ENCODE measurements at regions not wholly inside any gene's neighbourhood (a gene's known extent, or its start where the extent isn't known, plus 50 kb on each side); places are given as distances from the start of the nearest gene placed in this dataset.

GRCh38 chr6:23441808-23442461 is 684.1 kb upstream of the NRSN1 start:
- Mint-ChIP-seq H3K4me1 (ENCODE audit: low read depth) (no peaks in the 10 kb centered on the region), H3K9me3 (ENCODE audit: insufficient read depth) (no peaks in the 10 kb centered on the region), H3K27me3 (ENCODE audit: low read depth) (no peaks in the 10 kb centered on the region), H3K27ac (no peak overlapping the region), H3K36me3 (ENCODE audit: low read depth) (no peaks in the 10 kb centered on the region), H3K4me3 (no peak overlapping the region)
- ATAC-seq (no peak), DNase-seq (no peak)
- POLR2A ChIA-PET, result no interaction called here
- CTCF ChIA-PET, result no interaction called here

GRCh38 chr6:23445157-23445710 is 680.8 kb upstream of the NRSN1 start:
- CTCF ChIA-PET, result no interaction called here
- DNase-seq, result no peak
- ATAC-seq, result no peak
- POLR2A ChIA-PET, result no interaction called here
- Mint-ChIP-seq H3K4me3 (no peak overlapping the region), H3K36me3 (ENCODE audit: low read depth) (no peaks in the 10 kb centered on the region), H3K4me1 (ENCODE audit: low read depth) (no peaks in the 10 kb centered on the region), H3K27ac (no peak overlapping the region), H3K27me3 (ENCODE audit: low read depth) (no peaks in the 10 kb centered on the region), H3K9me3 (ENCODE audit: insufficient read depth) (no peaks in the 10 kb centered on the region)

- Mint-ChIP-seq H3K9me3 (ENCODE audit: insufficient read depth) (no peaks in the 10 kb centered on the region), H3K4me3 (no peak overlapping the region), H3K27ac (no peak overlapping the region), H3K36me3 (ENCODE audit: low read depth) (no peaks in the 10 kb centered on the region), H3K27me3 (ENCODE audit: low read depth) (no peaks in the 10 kb centered on the region), H3K4me1 (ENCODE audit: low read depth) (no peaks in the 10 kb centered on the region)
- ATAC-seq, result no peak
- ChIA-PET CTCF (no interaction called here), POLR2A (no interaction called here)
- DNase-seq, result no peak
These were observed 679.5 kb upstream of the NRSN1 start for GRCh38 chr6:23446469-23446967.

GRCh38 chr6:23447731-23448130 is 678.3 kb upstream of the NRSN1 start:
- H3K9me3 Mint-ChIP-seq (ENCODE audit: insufficient read depth), result no peaks in the 10 kb centered on the region
- H3K36me3 Mint-ChIP-seq (ENCODE audit: low read depth), result no peaks in the 10 kb centered on the region
- no peaks in the 10 kb centered on the region for H3K27me3 Mint-ChIP-seq (ENCODE audit: low read depth)
- CTCF ChIA-PET, result no interaction called here
- no peak overlapping the region for H3K4me3 Mint-ChIP-seq
- no peak for DNase-seq
- no peaks in the 10 kb centered on the region for H3K4me1 Mint-ChIP-seq (ENCODE audit: low read depth)
- H3K27ac Mint-ChIP-seq, result no peak overlapping the region
- no peak for ATAC-seq
- POLR2A ChIA-PET, result no interaction called here

- Mint-ChIP-seq H3K4me1 (ENCODE audit: low read depth) (no peaks in the 10 kb centered on the region), H3K36me3 (ENCODE audit: low read depth) (no peaks in the 10 kb centered on the region), H3K27me3 (ENCODE audit: low read depth) (no peaks in the 10 kb centered on the region), H3K4me3 (no peak overlapping the region), H3K27ac (no peak overlapping the region), H3K9me3 (ENCODE audit: insufficient read depth) (no peaks in the 10 kb centered on the region)
- CTCF ChIA-PET, result no interaction called here
- no peak for DNase-seq
- POLR2A ChIA-PET, result no interaction called here
- no peak for ATAC-seq
These were observed 677.7 kb upstream of the NRSN1 start for GRCh38 chr6:23448281-23448680.

GRCh38 chr6:23454080-23454976 is 671.7 kb upstream of the NRSN1 start:
- ATAC-seq (no peak), DNase-seq (no peak)
- ChIA-PET CTCF (no interaction called here), POLR2A (no interaction called here)
- H3K27ac Mint-ChIP-seq, result no peak overlapping the region
- no peaks in the 10 kb centered on the region for H3K4me1 Mint-ChIP-seq (ENCODE audit: low read depth)
- no peaks in the 10 kb centered on the region for H3K9me3 Mint-ChIP-seq (ENCODE audit: insufficient read depth)
- no peaks in the 10 kb centered on the region for H3K27me3 Mint-ChIP-seq (ENCODE audit: low read depth)
- no peak overlapping the region for H3K4me3 Mint-ChIP-seq
- no peaks in the 10 kb centered on the region for H3K36me3 Mint-ChIP-seq (ENCODE audit: low read depth)

DNA sequence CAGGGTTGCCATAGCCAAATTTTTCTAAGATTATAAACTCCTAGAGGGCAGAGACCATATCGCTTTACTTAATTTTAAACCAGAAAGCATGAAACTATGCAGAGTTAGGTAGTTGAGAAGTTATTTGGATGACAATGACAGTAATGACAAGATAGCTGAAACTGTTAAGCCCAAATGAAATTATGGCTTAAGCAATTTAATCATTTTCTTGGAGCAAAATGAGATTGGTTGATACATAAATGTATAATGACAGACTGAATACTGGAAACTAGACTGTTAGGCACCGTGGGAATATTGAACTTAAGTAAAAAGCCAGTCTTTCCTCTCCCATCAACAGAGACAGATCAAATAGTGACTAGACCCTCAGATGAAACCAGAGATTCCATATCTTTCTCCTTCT is 670.3 kb upstream of the NRSN1 start:
- Mint-ChIP-seq H3K27ac (no peak overlapping the region), H3K27me3 (ENCODE audit: low read depth) (no peaks in the 10 kb centered on the region), H3K4me1 (ENCODE audit: low read depth) (no peaks in the 10 kb centered on the region), H3K36me3 (ENCODE audit: low read depth) (no peaks in the 10 kb centered on the region), H3K4me3 (no peak overlapping the region), H3K9me3 (ENCODE audit: insufficient read depth) (no peaks in the 10 kb centered on the region)
- ATAC-seq (no peak), DNase-seq (no peak)
- ChIA-PET POLR2A (no interaction called here), CTCF (no interaction called here)

- ChIA-PET CTCF (no interaction called here), POLR2A (no interaction called here)
- ATAC-seq (no peak), DNase-seq (no peak)
- Mint-ChIP-seq H3K4me1 (ENCODE audit: low read depth) (no peaks in the 10 kb centered on the region), H3K36me3 (ENCODE audit: low read depth) (no peaks in the 10 kb centered on the region), H3K27ac (no peak overlapping the region), H3K4me3 (no peak overlapping the region), H3K9me3 (ENCODE audit: insufficient read depth) (no peaks in the 10 kb centered on the region), H3K27me3 (ENCODE audit: low read depth) (no peaks in the 10 kb centered on the region)
These were observed 669.6 kb upstream of the NRSN1 start for GRCh38 chr6:23456396-23456795.

DNA sequence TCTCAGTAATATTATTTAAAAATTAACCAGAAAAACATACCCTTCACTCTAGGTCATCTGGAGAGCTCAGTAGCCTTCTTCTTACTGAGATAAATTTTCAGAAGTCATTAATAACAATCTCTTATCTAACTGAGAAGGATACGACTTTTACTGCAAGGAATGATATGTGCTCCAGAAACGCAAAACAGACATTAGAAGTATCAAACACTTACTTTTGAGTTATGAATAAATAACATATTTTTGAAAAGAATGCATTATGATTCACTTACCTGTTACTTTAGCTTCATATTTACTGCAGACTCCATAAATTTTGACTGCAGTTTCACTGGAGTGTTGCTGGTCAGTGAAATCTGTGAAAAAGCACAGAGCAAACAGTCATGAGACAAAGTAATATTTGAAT is 668.7 kb upstream of the NRSN1 start:
- H3K27ac Mint-ChIP-seq, result no peak overlapping the region
- DNase-seq (no peak), ATAC-seq (no peak)
- ChIA-PET CTCF (no interaction called here), POLR2A (no interaction called here)
- no peaks in the 10 kb centered on the region for H3K4me1 Mint-ChIP-seq (ENCODE audit: low read depth)
- no peaks in the 10 kb centered on the region for H3K9me3 Mint-ChIP-seq (ENCODE audit: insufficient read depth)
- no peaks in the 10 kb centered on the region for H3K36me3 Mint-ChIP-seq (ENCODE audit: low read depth)
- H3K4me3 Mint-ChIP-seq, result no peak overlapping the region
- no peaks in the 10 kb centered on the region for H3K27me3 Mint-ChIP-seq (ENCODE audit: low read depth)

DNA sequence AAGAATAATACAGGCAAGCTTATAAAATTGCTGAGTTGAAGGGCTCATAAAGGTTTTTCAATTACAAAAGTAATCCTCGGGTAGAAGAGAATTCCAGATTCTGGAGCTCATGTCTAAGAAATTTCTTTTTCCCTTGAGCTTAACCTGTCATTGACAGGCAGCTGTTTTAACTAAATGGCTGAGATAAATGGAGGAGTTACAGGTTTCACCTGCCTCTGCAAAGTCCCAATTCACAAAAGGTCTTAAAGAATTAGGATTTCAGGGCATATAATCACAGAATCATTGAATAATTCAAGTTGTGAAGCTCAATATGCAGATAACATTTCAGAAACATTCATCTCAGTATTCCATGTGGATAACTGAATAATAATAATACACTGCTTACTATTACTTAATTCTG is 660.1 kb upstream of the NRSN1 start:
- H3K27ac Mint-ChIP-seq, result no peak overlapping the region
- H3K36me3 Mint-ChIP-seq (ENCODE audit: low read depth), result no peaks in the 10 kb centered on the region
- H3K27me3 Mint-ChIP-seq (ENCODE audit: low read depth), result no peaks in the 10 kb centered on the region
- ATAC-seq (no peak), DNase-seq (no peak)
- no peak overlapping the region for H3K4me3 Mint-ChIP-seq
- no peaks in the 10 kb centered on the region for H3K9me3 Mint-ChIP-seq (ENCODE audit: insufficient read depth)
- ChIA-PET CTCF (no interaction called here), POLR2A (no interaction called here)
- no peaks in the 10 kb centered on the region for H3K4me1 Mint-ChIP-seq (ENCODE audit: low read depth)

DNA sequence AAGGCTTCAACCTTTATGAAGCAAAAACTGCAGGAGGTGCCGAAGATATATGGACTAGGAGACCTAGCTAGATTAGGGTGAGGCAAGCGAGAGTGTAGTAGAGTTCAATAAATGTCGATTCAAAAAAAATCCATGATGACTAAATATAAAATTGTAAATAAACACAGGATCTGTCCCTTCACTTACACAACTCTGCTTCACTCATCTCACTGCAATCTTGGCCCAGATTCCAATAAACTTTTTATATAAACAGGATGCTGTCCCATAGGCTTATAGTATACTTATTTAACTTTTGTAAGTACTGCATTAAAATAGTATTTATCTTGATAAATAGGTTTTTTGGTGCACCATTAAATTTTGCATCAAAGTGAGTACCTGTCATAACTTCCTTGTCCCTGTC is 648.4 kb upstream of the NRSN1 start:
- H3K4me1 Mint-ChIP-seq (ENCODE audit: low read depth), result no peaks in the 10 kb centered on the region
- H3K9me3 Mint-ChIP-seq (ENCODE audit: insufficient read depth), result no peaks in the 10 kb centered on the region

DNA sequence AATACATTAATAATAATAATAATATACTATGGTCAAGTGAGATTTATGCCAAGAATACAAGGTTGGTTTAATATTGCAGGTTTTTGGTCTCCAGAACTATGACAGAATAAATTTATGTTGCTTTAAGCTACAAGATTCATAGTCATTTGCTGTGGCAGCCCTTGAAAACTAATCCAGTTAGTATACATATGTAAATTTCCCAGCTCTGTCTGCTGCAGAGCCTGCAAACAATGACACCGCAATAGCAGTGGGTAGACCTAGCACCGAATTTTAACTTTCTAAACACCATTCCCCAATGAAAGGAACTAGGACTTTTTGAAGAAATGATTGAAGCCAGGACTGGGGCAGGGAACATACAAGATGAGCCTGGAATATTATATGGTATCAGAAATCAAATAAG is 647.7 kb upstream of the NRSN1 start:
- ChIA-PET CTCF (no interaction called here), POLR2A (no interaction called here)
- DNase-seq (no peak), ATAC-seq (no peak)
- Mint-ChIP-seq H3K27ac (no peak overlapping the region), H3K4me3 (no peak overlapping the region), H3K4me1 (ENCODE audit: low read depth) (no peaks in the 10 kb centered on the region), H3K9me3 (ENCODE audit: insufficient read depth) (no peaks in the 10 kb centered on the region), H3K36me3 (ENCODE audit: low read depth) (no peaks in the 10 kb centered on the region), H3K27me3 (ENCODE audit: low read depth) (no peaks in the 10 kb centered on the region)

More for the DNA sequence above, 648.4 kb upstream of the NRSN1 start:
- Mint-ChIP-seq H3K27ac (no peak overlapping the region), H3K4me3 (no peak overlapping the region), H3K36me3 (ENCODE audit: low read depth) (no peaks in the 10 kb centered on the region), H3K27me3 (ENCODE audit: low read depth) (no peaks in the 10 kb centered on the region)
- ATAC-seq (no peak), DNase-seq (no peak)
- ChIA-PET CTCF (no interaction called here), POLR2A (no interaction called here)

Data from activated CD8-positive, alpha-beta T cell treated with anti-CD3 and anti-CD28 coated beads, Interleukin-2, amount 10 ng/mL, durations not matched to agents 7 days and 5 days (primary cell).